ENCODE measurements at regions not wholly inside any gene's neighbourhood (a gene's known extent, or its start where the extent isn't known, plus 50 kb on each side); places are given as distances from the start of the nearest gene placed in this dataset.

DNA sequence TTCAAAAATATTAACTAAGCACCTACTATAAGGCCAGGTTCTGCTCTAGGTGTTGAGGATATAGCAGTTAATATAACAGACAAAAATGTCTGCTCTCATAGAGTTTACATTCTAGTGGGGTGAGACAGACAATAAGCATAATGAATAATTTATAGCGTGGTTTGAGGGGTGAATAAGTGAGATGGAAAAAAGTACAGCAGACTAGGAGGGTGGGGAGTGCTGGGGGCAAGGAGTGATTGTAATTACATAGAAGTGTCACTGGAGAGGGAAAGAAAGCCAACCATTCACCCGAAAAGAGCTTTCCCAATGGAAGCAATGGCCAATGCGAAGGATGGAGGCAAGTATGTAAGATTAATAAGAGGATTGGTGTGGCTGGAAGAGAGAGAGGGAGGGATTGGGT, 552.9 kb upstream of the KCNMB2 start:
- Histone ChIP-seq H3K9me3 (ENCODE audit: low read length) (no peaks in the 10 kb centered on the region), H3K4me1 (ENCODE audit: insufficient read depth, low read length) (no peaks in the 10 kb centered on the region), H3K79me2 (ENCODE audit: insufficient read depth, low read length) (no peaks in the 10 kb centered on the region), H3K4me3 (replicated peaks in 1 of 3; ENCODE audit: insufficient read depth in 1 of 3, low read depth in 2 of 3, low read length in 3 of 3) (no peak overlapping the region), H3K27ac (ENCODE audit: extremely low read length, insufficient read depth, low read length) (no peak overlapping the region), H3K36me3 (replicated peaks in 1 of 2; ENCODE audit: control insufficient read depth in 1 of 2, insufficient read depth in 2 of 2, low read length in 2 of 2) (no peaks in the 10 kb centered on the region), H3K9ac (ENCODE audit: insufficient read depth, low read depth, low read length) (no peak overlapping the region), H2AFZ (ENCODE audit: low read length) (no peak overlapping the region), H3K4me2 (ENCODE audit: low read depth, low read length) (no peak overlapping the region), H3K27me3 (ENCODE audit: control insufficient read depth in 1 of 2, insufficient read depth in 2 of 2, low read length in 2 of 2) (no peaks in the 10 kb centered on the region; a peak in 1 of 5 replicates), H4K20me1 (ENCODE audit: insufficient read depth, low read length) (no peaks in the 10 kb centered on the region)
- 26% methylated on average over 3 of the region's 3 CpGs for WGBS (ENCODE audit: low lambda C conversion rate)
- CTCF ChIA-PET (ENCODE audit: low intra/inter-chr PET ratio, low total read pairs) = no interaction called here
- DNase-seq (ENCODE audit: low spot score) (no peak), ATAC-seq (no peak), FAIRE-seq (no peak)
- in situ Hi-C loops (cut with HindIII; ENCODE audit: extremely low pct_ligation_motif_present, low pct_unique_long_range_greater_than_20kb) (no loop called here), intact Hi-C loops (cut with micrococcal nuclease; ENCODE audit: unreplicated experiment) (no loop called here)
- BruUV-seq (replicated peaks) = no TSS peak
- POLR2A ChIA-PET = no interaction called here
- TF ChIP-seq PLRG1 (conservative IDR thresholded peaks at IDR 0.05) (no peak), SSRP1 (CRISPR knock-in tag; IDR thresholded peaks at IDR 0.05) (no peak)

DNA sequence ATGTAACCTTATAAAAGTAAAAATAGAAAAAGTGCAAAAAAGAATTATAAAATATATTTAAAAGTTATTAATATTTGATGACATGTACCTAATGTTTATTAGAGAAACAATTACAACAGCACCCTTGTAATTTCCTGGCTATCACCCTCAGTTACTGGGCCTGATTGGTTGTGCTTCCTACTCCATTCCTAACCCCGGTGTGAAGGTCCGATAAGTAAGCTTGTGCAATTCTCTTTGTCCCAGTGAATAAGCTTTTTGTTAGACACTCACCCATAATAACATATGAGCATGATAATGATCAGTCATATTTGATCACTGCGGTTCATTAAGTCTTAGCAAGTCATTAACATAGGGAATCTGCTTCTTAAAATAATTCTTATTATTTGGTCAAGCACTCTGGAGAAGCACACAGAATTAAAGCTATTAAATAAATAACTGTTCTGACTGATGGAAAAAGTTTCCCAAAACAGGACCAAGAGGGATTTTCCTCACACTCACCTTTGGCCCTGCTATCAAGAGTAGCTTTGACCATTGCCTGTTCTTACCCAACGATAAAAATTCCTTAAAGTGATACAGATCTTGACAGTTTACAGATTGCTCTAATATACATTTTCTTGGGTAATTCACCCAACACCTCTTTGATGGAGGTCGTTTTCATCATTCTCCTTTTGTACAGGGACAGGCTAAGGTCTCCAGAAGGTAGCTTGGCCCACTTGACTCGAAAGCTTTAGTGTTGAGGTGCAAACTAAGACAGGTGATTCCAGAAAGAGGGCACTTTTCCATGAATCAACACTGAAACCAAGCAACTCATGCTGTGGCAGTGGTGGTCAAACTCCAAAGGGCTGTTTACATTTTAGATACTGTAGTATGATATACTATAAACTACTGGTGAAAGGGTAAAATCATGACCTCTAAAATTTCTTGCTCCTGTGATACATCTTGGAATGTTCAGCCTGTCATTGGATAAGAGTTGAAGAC, 543.0 kb upstream of the KCNMB2 start:
- ChIA-PET POLR2A (no interaction called here), CTCF (ENCODE audit: low intra/inter-chr PET ratio, low total read pairs) (no interaction called here)
- 0% methylated on average over 6 of the region's 6 CpGs for WGBS (ENCODE audit: low lambda C conversion rate)
- Histone ChIP-seq H3K27me3 (ENCODE audit: control insufficient read depth in 1 of 2, insufficient read depth in 2 of 2, low read length in 2 of 2) (no peaks in the 10 kb centered on the region), H3K79me2 (ENCODE audit: insufficient read depth, low read length) (no peaks in the 10 kb centered on the region), H3K36me3 (replicated peaks in 1 of 2; ENCODE audit: control insufficient read depth in 1 of 2, insufficient read depth in 2 of 2, low read length in 2 of 2) (no peaks in the 10 kb centered on the region), H2AFZ (ENCODE audit: low read length) (no peak overlapping the region), H3K9me3 (ENCODE audit: low read length) (no peaks in the 10 kb centered on the region), H4K20me1 (ENCODE audit: insufficient read depth, low read length) (no peaks in the 10 kb centered on the region), H3K4me2 (ENCODE audit: low read depth, low read length) (peak overlapping the region; percentile 16; the same call in 1 of the 2 replicates), H3K9ac (ENCODE audit: insufficient read depth, low read depth, low read length) (no peak overlapping the region), H3K27ac (ENCODE audit: extremely low read length, insufficient read depth, low read length) (no peak overlapping the region), H3K4me1 (ENCODE audit: insufficient read depth, low read length) (peaks cover 11% of the 10 kb centered on the region), H3K4me3 (replicated peaks in 1 of 3; ENCODE audit: insufficient read depth in 1 of 3, low read depth in 2 of 3, low read length in 3 of 3) (no peak overlapping the region)
- peak; percentile 5 for DNase-seq (ENCODE audit: low spot score)
- ATAC-seq = peak; percentile 62
- in situ Hi-C loops (cut with HindIII; ENCODE audit: extremely low pct_ligation_motif_present, low pct_unique_long_range_greater_than_20kb) = no loop called here
- no TSS peak for BruUV-seq (replicated peaks)
- TF ChIP-seq ZNF850 (CRISPR knock-in tag; conservative IDR thresholded peaks at IDR 0.05) = no peak
- TF ChIP-seq, protein P1, sequence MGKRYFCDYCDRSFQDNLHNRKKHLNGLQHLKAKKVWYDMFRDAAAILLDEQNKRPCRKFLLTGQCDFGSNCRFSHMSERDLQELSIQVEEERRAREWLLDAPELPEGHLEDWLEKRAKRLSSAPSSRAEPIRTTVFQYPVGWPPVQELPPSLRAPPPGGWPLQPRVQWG (CRISPR knock-in tag; IDR thresholded peaks at IDR 0.05; ENCODE audit: borderline replicate concordance, low read depth) = no peak
- TF ChIP-seq ZNF776 (CRISPR knock-in tag; IDR thresholded peaks at IDR 0.05) = no peak
- TF ChIP-seq SRF (IDR thresholded peaks at IDR 0.05; ENCODE audit: low read depth, low read length) = no peak
- TF ChIP-seq ELF1 (CRISPR knock-in tag; IDR thresholded peaks at IDR 0.05) = no peak
- TF ChIP-seq CEBPG (CRISPR knock-in tag; IDR thresholded peaks at IDR 0.05) = 0 out of 2 replicates have a peak, but pooled peaks have one; percentile 16
- no peak for TF ChIP-seq KAT7 (CRISPR knock-in tag; IDR thresholded peaks at IDR 0.05; ENCODE audit: borderline replicate concordance)
- intact Hi-C loops (cut with micrococcal nuclease; ENCODE audit: unreplicated experiment) = no loop called here
- no peak for FAIRE-seq
